Amygdala (tissue), 56 donors: ENCODE measurements at regions not wholly inside any gene's neighbourhood (a gene's known extent, or its start where the extent isn't known, plus 50 kb on each side); places are given as distances from the start of the nearest gene placed in this dataset.
"Not testable (repeated sequence)": the region's sequence is repeated elsewhere in the genome, so short reads cannot be mapped to it uniquely, and the experiment has no call there.

ENCODE experiments used
- DNase-seq, 56 donors: peaks; one replicate each; lab custom pipeline; 2025; lab: John Stamatoyannopoulos, UW

GRCh38 chr5:153939101-153939500 lies 99.6 kb downstream of the FAM114A2 start:
- peak in 15 of 56 donors; percentile 7 to 60 (median 12) for DNase-seq

GRCh38 chr5:153938191-153938842 lies 100.4 kb downstream of the FAM114A2 start:
- no peak for DNase-seq

- DNase-seq, result no peak
Observed at GRCh38 chr5:153937661-153938060, 101.0 kb downstream of the FAM114A2 start.

- not testable (repeated sequence) for DNase-seq
Observed at GRCh38 chr5:153935151-153935550, 103.6 kb downstream of the FAM114A2 start.

GRCh38 chr5:153926201-153926600 lies 112.5 kb downstream of the FAM114A2 start:
- DNase-seq, result no peak

GRCh38 chr5:153919161-153919560 lies 119.5 kb downstream of the FAM114A2 start:
- DNase-seq, result no peak

- no peak for DNase-seq
Observed at GRCh38 chr5:153907170-153907775, 131.4 kb downstream of the FAM114A2 start.

GRCh38 chr5:153905219-153905618 lies 133.5 kb downstream of the FAM114A2 start:
- no peak for DNase-seq

- no peak for DNase-seq
Observed at GRCh38 chr5:153903321-153903720, 135.4 kb downstream of the FAM114A2 start.

- DNase-seq, result no peak
Observed at GRCh38 chr5:153902016-153902415, 136.7 kb downstream of the FAM114A2 start.

GRCh38 chr5:153901449-153901848 lies 137.3 kb downstream of the FAM114A2 start:
- DNase-seq, result no peak

- DNase-seq, result no peak
Observed at GRCh38 chr5:153900703-153901395, 137.9 kb downstream of the FAM114A2 start.

GRCh38 chr5:153899746-153900145 lies 139.0 kb downstream of the FAM114A2 start:
- no peak for DNase-seq

GRCh38 chr5:153896701-153897100 lies 142.0 kb downstream of the FAM114A2 start:
- DNase-seq, result peak in 2 of 56 donors; percentile 4 to 24

- DNase-seq, result no peak
Observed at GRCh38 chr5:153896117-153896516, 142.6 kb downstream of the FAM114A2 start.

- no peak for DNase-seq
Observed at GRCh38 chr5:153895266-153895665, 143.4 kb downstream of the FAM114A2 start.

- DNase-seq, result no peak
Observed at GRCh38 chr5:153893817-153894216, 144.9 kb downstream of the FAM114A2 start.

- DNase-seq, result no peak
Observed at GRCh38 chr5:153891394-153891793, 147.3 kb downstream of the FAM114A2 start.

GRCh38 chr5:153888781-153889180 lies 149.9 kb downstream of the FAM114A2 start:
- DNase-seq, result peak in 1 of 56 donors; percentile 1

GRCh38 chr5:153885141-153885540 lies 153.6 kb downstream of the FAM114A2 start:
- DNase-seq, result no peak

- DNase-seq, result no peak
Observed at GRCh38 chr5:153884612-153884957, 154.1 kb downstream of the FAM114A2 start.
